ENCODE measurements at regions not wholly inside any gene's neighbourhood (a gene's known extent, or its start where the extent isn't known, plus 50 kb on each side); places are given as distances from the start of the nearest gene placed in this dataset.

DNA sequence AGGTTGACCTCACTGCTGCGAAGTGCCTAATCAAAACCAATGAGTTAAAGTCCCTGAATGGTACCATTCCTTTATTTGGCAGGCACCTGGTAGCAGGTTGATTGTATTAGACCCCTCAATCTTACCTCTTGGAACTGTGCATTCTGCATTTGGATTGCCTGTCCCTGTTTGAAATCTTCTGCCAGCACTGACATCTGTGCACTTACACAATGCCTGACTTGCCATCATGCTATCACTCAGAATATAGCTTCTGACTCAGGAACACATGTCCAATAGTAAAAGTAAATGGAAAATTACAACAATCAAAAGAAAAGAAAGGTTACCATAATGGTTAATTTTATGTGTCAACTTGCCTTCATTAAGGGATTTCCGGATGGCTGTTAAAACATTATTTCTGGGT, 366.0 kb upstream of the PDGFD start:
- no peak for DNase-seq (ENCODE audit: low spot score)

DNA sequence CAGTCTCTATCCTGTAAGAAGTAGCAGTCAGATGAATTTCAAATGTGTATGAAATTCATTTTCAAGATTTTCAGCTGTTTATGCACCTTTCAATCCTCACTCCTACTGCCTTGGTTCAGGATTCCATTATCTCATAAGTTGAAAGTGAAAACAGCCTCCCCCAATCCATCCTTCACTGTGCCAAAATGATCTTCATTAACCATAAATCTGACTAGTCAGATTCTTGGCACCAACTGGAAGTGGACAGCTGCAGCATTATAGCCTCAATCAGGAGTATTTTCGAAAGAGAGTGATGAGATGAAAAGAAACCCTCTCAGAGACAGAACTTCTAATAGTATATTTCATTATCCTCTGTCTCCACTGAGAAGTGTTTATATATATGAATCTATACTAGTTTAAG, 365.3 kb upstream of the PDGFD start:
- no peak for DNase-seq (ENCODE audit: low spot score)

DNA sequence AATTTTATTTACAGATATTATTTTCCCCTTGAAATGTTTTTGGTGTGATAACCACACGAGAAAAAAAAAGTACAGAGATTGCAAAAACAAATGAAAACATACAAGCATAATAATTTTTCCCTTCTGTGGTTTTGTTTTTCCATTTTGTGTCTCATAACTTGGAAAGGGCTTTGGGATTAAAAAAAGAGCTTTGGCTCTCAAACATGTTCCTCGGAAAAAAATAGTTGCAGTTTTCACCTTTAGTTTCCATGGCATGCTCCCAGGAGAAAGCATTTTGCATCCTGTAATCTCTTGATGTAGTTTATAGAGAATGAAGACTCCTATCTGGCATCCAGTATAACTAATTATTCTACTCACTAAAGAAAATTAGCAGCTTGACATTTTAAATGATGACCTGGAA, 362.1 kb upstream of the PDGFD start:
- no peak for DNase-seq (ENCODE audit: low spot score)

DNA sequence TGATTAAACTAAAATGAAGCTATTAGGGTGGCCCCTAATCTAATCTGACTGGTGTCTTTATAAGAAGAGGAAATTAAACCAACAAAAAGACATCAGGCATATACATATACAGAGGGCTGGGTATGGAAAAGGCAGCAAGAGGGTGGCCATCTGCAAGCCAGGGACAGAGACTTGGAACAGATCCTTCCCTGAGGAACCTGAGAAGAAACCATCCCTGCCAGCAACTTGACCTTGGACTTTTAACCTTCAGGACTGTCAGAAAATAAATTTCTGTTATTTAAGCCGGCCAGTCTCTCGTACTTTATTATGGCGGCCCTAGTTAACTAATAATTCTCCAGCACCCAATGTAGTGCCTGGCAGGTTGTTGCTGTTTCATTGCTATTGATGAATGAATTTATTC, 361.5 kb upstream of the PDGFD start:
- DNase-seq (ENCODE audit: low spot score) = no peak

DNA sequence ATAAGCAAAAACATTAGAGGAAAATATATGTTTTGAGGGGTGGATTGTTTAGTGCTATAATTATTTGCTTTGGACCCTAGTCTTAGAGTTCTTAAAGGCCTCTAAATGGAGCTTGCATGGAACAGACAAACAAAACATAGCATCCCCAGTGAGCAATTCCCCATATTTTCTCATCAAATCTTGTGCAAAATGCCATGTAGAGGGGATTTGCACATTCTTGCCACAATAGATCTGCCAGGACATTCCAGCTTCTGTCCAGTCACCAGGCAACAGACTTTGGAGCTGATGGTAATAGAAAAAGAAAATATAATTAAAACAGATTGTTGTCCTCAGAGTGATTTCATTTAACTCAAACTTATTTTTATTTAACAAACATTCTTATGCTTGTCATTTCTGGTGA, 360.3 kb upstream of the PDGFD start:
- DNase-seq (ENCODE audit: low spot score) = no peak

DNA sequence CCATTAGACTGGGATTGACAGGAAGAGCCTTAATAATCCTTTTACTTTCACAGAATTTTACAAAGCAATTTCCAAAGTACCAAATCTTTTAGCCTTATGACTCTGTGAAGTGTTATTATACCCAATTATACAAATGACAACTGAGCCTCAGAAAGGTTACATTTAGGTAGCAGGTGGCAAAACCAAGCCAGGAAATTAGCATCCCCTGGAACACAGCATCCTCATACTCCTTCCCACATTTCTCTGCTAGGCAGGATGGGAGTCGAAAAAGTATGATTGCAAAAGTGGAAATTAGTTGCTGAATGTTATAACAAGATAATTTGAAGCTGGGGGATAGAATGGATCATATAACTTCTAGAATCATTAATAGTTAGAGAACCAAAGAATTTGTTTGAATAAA, 359.7 kb upstream of the PDGFD start:
- DNase-seq (ENCODE audit: low spot score) = no peak

DNA sequence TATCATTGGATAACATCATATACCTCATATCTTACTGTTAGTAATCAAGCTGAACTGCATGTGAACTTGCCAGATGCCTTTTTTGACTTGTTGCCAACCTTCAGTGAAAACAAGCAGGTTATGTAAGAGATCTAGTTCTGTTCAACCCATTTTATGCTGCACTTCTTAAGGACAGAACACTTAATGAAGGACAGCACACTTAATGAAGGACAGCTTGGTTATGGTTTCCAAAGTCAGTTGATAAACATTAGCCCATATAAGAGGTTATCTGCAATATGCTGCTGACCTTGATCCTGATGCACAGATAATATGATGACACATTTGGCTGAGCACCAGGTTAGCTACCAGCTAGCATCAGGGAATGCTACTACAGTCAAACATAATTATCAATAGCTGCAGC, 358.7 kb upstream of the PDGFD start:
- no peak for DNase-seq (ENCODE audit: low spot score)

DNA sequence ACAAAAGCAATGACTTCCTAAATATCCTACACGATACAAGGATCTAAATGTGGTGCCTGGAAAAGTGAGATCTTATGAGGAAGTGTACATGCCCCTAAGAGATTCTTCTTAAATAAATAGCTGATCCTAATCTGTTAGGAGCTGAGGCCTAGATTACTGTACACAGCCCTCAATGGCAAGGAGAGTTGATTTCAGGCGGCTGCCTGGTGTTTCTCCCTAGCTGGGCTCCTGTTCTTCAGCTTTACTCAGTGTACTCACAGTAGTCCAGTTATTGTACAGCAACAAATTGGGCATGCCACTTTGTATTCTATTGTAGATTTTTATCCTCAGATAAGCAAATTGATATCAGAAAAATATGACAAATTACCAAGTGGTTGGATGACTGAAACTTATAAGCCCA, 358.2 kb upstream of the PDGFD start:
- no peak for DNase-seq (ENCODE audit: low spot score)

DNA sequence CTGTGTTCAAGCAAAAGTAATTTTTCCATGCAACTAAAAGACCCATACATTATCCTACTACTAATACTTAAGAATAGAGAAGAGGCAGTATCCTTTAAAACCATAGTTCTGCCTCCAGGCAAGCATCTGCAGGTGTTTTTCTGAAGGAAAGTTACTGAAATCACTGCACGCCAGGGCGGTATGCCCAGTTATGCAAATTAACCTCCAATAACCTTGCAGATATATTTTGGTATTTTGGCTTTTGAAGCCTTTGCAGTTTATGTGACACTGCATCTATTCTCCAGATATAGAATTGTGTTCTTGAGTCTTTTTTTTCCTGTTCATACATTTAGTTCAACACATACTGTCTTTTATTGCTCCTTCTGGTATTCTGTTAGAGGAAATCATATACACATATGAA, 346.2 kb upstream of the PDGFD start:
- no peak for DNase-seq (ENCODE audit: low spot score)

DNA sequence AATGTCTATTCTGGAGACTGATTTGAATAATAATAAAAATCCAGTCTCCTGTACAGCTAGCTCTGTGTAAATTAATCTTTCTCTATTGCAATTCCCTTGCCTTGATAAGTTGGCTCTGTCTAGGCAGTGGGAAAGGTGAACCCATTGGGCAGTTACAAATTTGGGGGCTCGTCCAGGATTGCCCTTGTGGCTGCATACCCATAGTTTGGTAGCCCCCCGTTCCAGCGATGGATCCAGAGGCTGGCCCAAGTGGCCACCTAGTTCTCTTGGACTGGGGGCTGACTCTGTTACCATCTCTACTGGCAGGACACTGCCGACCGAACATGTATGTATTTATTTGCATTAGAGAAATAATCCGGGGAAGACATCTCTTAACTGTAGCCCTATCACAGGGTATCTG, 326.2 kb upstream of the PDGFD start:
- DNase-seq (ENCODE audit: low spot score) = no peak

DNA sequence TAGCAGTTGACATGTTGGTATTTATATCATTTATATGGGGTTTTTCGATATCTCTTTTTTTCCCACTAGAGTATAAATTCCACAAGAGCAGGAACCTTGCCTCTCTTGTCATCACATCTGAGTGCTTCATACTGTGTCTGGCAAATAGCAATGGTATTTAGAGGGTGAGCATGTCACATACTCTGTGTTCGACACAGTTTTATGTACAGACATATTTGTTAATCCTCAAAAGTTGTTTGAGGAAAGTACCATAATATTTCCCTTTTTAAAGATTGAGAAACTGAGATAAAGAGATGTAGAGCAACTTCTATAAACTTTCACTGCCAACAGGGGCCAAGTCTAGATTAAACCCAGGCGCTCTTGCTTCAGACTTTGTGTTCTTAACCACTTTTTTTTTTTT, 324.6 kb upstream of the PDGFD start:
- no peak for DNase-seq (ENCODE audit: low spot score)

DNA sequence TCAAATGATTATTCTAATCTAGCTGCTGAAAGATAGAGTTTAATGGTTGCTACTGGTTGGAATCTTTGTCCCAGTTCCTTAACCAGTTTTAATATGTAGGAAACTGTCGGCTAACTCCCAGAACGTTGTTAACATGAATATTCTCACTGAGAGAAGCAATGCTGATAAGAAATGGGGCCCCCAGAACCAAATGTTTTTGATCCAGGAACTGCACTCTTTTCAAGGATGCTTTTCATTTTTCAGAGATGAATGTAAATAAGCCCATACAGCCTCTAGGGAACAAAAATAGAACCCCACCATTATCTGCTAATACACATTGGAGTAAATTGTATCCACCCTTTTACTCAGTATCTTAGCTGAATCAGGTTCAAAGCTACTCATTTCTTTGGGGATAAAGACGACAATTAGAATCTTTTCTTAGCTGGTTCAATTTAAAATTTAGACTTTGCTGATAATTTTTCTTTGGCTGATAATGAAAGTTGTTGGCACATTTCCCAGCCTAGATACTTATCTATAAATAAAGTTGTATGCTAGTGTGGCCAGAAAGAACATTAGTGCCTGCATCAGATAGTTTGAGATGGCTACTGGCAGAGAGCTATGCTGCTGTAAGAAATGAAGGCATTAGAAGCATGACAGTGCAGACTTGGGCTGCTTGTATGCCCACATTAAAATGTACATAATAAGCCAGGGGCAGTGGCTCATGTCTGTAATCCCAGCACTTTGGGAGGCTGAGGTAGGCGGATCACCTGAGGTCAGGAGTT, 323.3 kb upstream of the PDGFD start:
- no peak for DNase-seq (ENCODE audit: low spot score)

DNA sequence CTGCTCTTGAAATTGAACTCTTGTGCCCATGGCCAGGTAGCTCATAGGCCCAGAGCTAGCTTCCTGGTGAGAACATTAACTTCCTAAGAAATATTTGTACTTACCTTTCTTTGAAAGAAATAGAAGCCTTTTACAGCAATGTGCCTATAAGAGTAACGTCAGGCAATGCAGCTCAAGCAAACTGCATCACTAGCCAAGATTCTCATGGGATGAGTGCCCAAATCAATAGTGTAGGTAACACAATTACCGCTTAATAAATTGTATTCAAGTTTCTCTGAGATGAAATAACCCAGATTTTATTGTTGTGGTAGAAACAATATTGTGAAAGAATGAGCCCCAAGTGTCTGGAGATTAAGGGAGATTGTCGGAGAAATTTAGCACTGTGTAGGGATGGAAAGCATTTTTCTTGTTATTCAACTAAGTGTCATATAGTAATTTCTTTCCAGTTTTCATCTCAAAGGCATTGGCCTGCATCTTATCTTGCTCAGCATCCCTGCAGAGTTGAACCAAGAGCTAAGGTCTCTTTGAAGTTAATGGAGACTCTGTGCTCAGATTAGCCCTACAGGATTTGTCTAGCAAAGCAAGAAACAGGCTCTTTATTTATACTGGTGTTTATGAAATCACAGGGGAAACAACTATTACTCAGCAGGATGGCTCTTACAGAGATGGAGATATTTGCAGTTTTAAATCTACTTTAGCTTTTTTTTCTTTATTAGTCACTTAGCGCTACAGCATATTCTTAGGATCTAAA, 321.0 kb upstream of the PDGFD start:
- no peak for DNase-seq (ENCODE audit: low spot score)

DNA sequence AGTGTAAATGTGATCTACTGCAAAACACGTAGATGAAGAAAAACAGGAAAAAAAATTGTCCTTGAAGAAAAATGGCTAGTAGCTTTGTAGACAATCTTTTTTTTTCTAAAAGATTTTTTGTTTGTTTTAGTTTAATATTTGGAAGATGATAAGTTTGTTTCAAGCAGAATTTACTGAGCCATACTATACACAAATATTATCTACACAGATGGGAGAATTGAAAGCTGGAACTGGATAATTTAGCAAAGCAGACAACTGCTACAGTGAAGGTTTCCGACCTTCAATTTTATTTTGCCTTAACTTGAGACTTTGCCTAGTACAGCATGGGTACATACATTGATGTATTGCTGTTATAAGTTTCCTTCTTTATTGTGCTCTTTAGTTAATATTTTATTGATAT, 313.0 kb upstream of the PDGFD start:
- DNase-seq (ENCODE audit: low spot score) = no peak

DNA sequence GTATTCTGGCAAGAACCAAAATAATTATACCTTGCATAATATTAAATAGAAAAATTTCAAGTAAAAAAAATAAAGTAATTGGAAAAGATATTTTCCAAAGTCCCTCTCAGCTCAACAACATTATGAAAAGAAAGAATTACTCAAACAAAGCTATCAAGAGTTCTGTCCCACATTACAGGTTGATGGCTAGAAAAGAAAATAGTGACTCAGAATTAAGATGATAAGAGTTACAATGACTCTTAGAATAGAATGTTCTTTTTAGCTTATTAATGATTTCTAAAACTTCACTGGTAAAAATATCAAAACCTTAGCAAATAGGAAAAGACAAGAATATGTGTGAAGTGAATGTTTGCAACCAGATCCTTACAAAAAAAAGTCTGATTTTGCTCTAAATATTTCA, 312.5 kb upstream of the PDGFD start:
- no peak for DNase-seq (ENCODE audit: low spot score)

DNA sequence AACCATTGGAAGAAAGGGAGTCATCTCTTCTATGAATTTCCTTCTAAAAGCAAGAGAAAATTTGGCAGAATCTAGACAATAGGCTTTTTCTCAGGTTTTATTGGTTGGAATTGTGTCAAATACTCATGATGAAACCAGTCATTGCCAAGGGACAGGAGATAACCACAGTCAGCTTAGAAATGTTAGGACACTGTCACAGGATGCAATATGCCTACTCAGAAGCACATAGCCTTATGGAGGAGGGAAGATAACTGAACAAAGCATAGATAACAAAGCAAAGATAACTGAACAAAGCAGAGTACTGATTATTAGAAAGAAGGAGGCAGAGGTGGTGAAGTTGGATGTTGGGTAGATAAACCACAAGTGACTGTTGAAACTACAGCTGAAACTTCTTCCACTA, 303.5 kb upstream of the PDGFD start:
- no peak for DNase-seq (ENCODE audit: low spot score)

DNA sequence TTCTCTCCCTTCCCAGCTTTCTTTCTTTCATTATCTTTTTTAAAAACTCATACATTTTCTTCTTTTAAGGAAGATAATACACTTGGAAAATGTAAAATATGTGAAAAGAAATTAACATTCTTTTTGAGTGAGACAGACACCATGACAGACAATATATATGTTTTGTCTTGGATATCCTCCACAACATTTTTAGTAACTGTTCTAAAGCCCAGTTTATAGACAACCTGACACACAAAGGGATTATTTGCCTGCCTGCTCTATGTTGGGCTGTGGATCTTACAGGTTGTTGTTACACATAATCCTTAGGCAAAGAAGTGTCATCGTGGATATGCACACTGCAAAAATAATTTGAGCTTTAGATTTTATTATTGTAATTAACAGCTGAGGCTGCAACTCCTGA, 301.4 kb upstream of the PDGFD start:
- no peak for DNase-seq (ENCODE audit: low spot score)

DNA sequence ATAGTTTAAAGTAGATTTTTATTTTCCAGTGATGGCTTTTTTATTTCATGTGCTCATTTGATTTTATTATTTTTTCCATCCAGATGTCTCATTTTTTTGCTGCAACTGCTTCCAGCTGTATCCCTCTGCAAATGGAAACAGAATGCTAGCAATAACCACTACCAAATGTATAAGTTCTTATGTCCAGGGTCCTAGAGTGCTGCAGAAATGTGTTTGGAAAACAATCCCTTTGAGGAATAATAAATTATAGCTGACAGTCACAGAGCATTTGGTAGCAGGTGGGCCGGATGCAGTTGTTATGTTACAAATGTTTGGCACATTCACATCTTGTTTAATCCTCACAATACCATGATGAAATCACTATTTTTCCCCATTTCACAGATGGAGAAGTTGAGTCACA, 300.7 kb upstream of the PDGFD start:
- DNase-seq (ENCODE audit: low spot score) = no peak

DNA sequence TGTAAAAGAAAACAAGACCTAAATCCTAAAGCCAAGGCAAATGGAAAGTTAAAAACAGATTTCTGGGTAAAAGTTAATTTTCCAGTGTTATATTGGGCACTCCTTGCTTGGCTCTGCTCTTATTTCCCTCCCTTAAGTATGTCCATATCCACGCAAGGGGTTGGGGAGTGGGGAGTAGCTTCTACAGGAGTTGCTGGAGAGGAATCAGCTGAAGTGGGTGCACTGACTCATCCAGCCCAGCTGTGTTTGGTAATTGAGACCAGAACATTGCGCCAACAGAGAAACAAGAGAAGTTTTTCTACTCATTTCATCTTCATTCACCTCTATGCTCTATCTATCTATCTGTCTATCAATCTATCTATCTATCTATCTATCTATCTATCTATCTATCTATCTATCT, 298.4 kb upstream of the PDGFD start:
- DNase-seq (ENCODE audit: low spot score) = no peak

DNA sequence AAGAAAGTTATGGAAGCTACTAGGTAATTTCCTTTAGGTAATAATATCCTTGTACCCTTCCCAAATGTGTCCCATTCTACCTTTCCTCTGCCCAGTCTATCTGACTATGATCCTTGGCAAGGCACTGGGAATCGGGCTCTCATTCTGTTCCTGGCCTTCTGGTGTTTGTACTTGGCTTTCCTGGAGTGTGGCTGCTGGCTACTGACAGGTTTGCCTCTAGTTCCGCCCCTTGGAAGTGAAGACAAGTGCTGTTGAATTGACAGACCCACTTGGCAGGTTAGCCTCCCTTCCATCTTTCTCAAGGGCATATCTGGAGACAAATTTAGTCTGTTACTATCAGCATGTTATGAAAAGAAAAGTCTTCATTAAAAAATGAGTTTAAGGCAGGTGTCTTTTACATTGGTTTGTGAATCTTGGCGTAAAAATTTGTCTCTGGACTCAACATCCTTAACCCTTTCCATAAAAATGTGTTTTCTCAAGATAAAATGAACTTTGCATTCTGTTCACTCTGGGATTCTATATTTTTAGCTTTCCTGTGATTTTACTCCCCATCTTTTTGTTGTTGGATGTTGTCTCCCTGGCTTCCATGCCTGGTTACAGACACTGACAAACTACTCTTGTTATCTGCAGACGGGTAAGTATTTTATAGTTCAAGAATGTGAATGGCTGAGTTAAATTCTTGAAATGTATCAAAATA, 287.4 kb upstream of the PDGFD start:
- no peak for DNase-seq (ENCODE audit: low spot score)

DNA sequence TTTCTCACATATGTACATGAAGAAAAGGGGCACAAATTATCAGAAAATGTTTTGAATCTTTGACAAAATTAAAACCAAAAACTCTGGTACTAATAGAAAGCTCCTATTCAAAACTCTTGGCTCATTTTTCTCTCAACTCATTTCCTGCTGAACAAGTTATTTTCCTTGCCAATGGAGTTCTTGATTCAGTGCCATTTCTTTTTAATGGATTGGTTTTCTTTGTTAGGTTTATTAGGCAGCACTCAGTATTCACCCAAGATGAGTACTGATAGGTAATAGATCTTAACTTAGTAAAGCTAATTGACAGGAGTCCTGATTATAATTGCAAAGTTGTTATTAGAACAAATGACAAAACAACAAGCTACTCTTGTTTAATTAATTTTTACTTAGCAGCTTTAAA, 279.4 kb upstream of the PDGFD start:
- no peak for DNase-seq (ENCODE audit: low spot score)

DNA sequence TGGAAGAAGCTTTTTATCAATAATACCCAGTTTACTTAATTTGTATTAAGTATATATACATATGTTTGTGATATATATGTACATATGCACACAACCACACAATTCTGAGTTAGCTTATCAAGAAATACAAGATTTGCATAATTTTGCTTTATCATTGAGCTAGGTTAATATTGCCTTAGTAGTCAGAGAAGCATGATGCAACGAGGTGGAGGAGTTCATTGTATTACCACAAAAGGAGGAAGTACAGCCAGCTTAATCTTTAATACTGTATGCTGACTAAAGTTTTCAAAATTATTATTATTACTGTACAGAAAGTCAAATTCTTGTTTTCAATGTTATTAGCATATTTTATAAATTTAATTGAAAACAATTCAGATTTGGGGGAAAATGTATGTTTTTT, 278.4 kb upstream of the PDGFD start:
- no peak for DNase-seq (ENCODE audit: low spot score)

DNA sequence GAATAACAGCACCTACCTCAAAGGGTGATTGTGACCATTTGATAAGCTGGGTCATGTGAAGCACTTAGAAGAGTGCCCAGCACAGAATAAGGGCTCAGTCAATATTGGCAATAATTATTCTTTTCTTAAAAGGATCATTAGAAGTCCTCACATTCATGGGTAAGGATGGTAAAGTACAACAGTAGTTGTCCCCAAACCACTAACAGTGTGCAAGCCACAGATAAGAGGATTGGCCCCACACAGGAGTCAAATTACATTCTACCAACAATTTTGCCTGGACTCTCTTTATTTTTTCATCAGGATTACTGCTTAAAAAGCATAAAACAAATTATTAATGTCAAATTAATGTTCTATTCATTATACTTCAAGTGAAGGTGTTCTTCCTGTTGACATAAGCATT, 271.5 kb upstream of the PDGFD start:
- no peak for DNase-seq (ENCODE audit: low spot score)
